Hematopoietic multipotent progenitor cell treated with erythropoietin and hydrocortisone succinate and interleukin-3 and kit ligand, for 17 days (in vitro differentiated cells): ENCODE measurements at regions not wholly inside any gene's neighbourhood (a gene's known extent, or its start where the extent isn't known, plus 50 kb on each side); places are given as distances from the start of the nearest gene placed in this dataset.
"Not testable (repeated sequence)": the region's sequence is repeated elsewhere in the genome, so short reads cannot be mapped to it uniquely, and the experiment has no call there.

Source experiments
- DNase-seq: peaks from one replicate; pipeline ENCODE4 v3.0.0-alpha.2; 2015; ENCODE audit warnings: low spot score

DNA sequence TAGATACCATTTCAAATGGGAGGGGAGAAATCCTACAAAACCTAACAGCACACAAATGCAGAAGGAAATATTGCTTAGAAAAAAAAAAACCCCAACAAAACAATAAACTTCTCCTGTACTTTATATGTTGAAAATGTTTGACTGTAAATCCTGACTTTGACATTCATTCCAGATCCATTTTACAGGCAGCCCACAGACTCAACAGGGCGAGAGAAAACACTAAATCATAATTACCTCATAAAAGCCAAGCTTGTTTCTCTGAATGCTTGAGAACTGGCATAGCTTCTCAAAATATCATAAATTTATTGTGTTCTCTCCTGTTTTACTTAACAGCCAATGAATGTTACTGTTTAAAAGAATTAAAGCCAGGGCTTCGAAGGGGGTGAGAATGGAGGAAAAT, 273.2 kb downstream of the CD83 start:
- DNase-seq, result no peak

DNA sequence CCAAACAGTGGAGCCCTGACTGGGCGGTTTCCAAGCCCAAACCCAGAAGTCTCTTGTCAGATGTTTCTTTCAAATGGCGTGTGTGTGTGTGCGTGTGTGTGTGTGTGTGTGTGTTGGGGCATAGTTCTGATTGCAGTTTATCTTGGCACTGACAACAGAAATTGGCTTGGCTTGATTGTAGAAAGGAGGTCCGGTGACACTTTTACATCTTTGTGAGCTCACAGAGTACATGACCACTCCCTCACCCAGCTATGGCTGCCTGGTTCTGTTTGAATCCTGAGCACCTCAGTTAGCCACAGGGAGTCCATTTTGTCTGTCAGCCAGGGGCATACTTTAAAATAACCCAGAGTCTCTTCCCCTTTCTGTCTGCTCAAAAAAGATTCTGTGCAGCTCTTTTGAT, 276.3 kb downstream of the CD83 start:
- no peak for DNase-seq

DNA sequence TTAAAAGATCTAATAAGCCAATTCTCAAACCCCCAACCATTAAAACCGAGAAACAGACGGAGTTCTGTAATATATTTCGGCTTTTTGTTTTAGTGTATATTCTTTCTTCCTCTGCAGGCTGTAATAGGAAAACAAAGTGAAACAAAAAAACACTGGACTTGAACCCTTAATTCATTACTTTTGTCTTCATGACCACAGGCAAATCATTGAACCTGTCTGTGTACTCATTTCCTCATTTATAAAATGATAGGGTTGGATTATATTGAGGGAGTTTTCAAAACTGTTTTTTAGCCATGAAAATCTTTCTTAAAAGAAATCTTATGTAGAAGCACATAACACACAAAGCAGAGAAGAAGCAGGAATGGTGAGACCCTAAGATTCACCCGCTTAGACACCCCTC, 278.8 kb downstream of the CD83 start:
- DNase-seq, result no peak

DNA sequence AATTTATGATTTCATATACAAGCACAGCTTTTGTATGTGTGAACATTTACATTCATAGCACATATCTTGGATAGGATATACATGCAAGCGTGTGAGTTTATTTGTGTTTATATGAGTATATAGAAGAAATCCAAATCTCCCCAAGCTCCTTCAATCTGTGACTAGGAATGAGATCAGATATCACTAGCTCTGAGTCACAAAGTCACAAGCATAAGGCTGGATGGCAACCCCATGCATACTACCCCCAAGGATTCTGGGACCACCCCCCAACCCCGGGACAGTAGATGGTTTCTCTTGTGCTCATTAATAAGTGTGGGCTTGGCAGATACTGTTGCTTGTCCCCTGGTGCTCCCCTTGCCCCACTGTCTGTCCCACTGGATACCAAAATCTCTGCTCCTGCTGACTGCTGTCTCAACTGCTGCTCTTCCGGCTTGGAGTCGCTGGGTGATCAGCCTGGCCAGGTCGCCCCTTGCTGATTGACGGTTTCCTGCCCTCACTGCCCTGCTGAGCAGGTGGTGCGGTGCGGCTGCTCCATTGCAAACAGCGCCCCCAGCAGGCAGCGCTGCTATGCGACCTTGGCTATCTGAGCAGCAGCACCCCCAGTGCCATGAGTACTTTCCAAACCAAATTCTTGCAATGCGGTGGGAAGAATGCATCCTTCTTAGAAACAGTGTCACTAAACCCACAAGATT, 279.4 kb downstream of the CD83 start:
- DNase-seq, result no peak

DNA sequence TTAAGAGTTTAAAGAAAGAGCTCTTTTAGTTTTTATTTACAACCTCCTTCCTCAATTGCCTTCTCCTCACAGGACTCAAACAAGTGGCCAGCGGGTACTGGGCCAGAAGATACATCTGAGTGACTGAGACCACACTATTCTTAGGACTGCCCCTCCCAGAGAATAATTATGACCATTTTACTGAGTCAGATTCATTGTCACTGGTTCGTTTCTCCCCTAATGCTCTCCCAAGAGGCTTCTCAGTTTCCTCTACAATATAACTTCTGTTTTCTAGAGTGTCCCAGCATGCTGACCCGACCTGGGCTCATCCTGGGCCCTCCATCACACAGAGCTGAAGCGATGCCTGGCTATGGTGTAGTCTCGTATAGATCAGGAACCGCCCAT, 279.9 kb downstream of the CD83 start:
- no peak for DNase-seq

DNA sequence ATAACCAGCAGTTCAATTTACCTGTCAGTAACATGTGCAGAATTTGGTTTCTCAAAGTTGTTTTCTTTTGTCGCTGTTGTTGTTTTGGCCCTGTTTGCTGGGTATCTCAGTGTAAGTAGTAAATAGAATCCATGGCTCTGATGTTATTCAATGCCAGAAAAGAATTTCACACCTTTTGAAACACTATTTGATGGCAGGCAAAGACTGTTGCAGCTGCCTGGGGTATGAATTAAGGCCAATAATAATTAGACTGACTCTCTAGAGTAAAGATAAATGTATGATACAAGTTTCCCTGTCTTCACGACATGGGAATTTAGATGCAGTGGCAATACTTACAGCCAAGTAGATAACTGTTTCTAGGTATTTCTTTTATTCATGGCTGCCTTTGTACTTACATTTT, 281.4 kb downstream of the CD83 start:
- no peak for DNase-seq

DNA sequence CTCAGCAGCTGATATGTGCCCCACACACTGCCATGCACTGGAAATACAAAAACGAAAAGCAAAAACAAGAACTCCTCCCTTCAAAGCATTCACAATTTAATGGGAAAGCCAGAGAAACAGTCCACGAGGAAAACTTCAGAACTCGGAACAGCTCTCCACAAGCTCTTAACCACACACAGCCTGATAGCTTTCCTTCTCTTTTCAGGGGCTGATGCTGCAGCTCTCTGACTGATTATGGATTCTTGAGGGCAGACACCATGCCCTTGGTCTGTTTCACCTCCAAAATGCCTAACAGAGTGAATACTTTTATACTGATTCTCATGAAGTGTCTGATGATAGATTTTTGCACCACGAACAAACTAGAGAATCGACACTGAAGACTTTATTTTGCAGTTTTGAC, 282.1 kb downstream of the CD83 start:
- DNase-seq, result no peak

DNA sequence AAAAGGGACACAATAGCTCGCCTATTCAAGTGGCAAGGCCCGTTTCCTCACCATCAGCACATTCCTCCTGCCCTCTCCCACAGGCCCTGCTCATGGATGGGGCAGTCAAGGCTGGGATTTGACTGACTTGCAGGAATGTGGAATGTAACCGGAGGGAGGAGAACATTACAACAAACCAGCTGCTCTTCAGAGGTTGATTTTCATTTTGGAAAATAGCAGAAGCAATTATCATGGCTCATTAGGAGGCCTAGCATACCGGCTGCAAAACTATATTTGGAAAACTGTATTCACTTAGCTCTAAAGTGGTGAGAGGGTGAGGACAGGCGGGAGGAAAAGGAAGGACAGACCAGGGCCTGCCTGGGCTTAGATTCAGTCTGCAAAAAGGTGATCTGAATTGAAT, 283.7 kb downstream of the CD83 start:
- DNase-seq, result no peak

DNA sequence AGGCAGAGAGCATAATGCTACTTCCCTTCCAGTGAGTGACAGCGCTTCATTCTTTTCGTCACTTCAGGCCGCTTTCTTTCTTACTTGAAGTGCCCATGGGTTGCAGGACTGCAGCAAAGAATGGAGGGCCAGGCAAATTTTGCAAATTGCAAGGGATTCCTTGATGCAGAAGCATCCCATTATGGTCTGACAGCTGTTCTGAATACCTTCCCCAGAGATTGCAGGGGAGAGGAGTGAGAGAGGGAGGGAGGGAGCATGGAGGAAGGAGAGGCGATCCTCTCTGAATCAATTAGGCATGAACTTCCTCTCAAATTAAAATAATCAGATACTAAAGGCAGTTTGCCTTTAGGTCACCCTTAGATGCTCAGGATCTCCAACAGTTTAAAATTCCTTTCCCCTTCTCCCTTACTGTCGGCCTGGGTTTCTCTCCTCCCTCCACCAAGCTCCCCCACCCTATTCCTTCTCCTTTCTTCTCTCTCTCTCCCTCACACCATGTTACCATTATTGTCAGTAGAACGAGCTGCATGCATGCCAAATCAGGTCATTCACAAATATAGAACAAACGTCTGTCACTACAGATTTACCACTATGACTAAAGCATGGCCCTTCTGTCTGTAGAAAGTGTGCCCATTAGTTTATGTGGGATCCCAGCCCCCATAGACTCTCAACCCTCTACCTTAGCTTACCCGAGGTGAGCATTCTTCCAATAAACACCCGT, 289.2 kb downstream of the CD83 start:
- no peak for DNase-seq

DNA sequence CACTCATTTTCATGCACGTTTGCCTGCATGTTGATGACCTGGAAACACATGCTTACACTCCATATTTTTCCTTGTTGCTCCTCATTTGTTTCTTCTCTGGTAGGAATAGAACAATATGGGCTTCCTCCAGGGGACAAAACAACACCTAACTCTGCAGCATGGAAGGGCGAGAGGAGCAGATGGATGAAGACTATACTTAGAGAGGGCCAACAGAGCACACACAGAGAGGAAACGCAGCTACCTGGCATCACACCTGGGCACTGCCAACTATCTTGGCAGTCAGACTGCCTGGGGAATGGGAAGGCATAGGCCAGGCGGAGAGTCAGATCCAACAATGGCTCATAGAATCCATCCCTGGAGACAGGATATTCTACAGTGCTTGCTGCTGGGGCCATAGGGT, 290.9 kb downstream of the CD83 start:
- no peak for DNase-seq

DNA sequence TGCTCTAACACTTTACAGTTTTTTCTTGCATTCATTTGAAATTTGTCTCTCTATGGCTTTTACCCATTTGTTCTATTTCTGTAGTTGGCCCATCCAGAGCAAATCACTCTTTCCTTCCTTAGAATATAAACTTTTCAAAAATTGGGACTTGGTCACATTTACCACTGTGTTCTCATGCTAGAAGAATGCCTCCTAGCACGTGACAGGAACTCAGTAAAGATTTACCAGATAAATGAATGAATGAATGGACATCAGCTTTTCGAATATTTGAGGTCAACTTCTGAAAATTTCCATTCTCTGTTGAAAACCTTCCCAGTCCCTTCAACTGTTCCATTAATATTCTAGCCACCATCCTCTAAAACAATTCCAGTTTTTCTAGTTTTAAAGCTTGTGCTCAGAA, 294.5 kb downstream of the CD83 start:
- DNase-seq, result no peak

DNA sequence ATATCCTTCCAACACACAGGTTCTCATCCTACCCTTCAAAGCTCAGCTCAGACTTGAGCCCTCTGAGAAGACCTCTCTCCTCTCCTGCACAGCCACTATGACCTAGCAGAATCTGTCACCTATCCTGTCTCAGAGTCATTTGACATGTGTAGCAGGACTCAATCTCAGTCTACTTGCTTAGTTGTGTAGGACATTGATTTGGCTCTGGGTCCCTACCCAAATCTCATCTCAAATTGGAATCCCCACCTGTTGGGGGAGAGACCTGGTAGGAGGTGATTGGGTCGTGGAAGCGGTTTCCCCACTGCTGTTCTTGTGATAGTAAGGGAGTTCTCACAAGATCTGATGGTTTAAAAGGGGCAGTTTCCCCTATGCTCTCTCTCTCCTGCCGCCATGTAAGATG, 297.9 kb downstream of the CD83 start:
- no peak for DNase-seq

DNA sequence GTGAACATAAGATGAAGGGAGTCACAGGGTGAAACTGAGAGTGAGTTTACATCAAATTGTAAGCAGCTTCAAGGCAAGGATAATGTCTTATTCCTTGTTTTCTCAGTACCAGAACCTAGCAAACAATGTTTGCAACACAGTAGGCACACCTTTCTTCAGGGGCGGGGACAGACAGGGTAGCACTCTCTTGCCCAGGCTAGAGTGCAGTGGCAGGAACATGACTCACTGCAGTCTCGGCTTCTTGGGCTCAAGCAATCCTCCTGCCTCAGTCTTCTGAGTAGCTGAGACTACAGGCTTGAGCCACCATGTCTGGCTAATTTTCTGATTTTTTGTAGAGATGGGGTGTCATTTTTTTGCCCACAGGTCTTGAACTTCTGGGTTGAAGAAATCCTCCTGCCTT, 299.8 kb downstream of the CD83 start:
- DNase-seq, result no peak

DNA sequence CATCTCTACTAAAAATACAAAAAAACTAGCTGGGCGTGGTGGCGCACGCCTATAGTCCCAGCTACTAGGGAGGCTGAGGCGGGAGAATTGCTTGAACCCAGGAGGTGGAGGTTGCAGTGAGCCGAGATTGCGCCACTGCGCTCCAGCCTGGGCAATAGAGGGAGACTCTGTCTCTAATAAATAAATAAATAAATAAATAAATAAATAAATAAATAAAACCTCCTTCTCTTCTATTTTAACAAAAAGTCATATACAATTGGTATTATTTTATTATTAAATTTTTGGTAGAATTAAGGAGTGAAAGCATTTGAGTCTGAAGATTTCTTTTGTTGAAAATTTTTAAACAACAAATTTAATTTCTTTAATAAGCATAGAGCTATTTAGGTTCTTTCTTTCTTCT, 301.7 kb downstream of the CD83 start:
- not testable (repeated sequence) for DNase-seq

DNA sequence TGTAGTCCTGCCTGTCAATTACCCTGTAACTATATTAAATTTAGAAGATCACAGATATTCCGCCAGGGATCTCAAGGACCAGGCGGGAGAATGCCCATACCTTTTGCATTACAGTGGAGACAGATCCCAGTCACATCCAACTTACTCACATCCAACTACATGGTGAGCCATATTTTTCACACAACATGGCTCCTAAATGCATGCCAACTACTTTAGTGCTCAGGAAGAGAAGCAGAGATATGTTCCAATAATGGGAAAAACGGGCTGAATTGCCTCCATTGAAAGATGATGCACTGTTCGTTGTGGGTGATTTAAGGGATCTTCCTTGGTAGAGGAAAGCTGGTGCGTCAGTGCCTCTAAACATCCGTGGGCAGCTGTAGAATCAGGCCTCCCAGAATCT, 304.5 kb downstream of the CD83 start:
- no peak for DNase-seq

DNA sequence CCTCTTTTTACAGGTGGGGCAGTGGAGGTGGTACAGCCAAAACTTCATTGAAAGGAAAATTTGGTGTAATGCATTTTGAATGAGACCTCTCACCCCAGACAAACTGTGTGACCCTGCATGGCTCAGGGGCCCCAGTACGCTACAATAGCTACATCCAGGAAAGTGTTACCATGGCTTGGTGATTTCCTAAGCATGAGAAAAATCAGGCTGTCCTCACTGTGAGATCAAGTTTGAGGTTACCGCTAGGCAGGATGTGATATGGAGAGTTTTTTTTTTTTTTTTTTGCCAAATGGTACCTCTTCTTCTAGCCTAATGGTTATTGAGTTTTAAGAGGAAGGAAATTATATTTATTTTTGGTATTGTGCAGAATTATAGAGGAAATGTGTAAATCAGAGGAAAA, 305.3 kb downstream of the CD83 start:
- DNase-seq, result no peak

DNA sequence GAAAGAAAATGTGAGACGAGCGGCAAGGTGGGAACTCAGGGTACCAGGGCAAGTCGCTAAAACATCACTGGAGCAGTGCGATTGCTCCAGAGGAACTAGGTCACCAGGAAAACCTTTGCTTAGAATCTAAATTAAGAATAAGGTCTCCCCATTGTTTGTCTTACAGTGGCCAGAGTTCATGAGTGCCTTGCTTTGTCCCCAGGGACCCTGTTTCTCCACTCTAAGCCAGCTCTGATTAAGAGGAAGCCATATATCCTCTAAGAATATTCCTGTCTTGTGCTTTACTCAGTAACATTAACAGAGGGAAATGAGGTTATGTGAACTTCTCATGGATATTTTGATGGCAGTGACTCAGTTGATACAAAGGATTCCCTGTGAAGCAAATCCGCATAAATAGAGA, 305.8 kb downstream of the CD83 start:
- no peak for DNase-seq

DNA sequence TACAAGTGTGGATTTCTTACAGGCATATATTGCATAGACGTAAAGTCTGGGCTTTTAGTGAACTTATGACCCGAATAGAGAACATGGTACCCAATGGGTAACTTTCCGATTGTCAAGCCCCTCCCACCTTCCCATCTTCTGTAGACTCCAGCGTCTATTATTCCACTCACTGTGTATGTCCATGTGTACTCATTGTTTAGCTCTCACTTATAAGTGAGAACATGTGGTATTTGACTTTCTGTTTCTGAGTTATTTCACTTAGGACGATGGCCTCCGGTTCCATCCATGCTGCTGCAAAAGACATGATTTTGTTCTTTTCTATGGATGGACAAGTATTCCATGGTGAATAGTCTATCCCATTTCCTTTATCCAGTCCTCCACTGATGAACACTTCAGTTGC, 306.4 kb downstream of the CD83 start:
- no peak for DNase-seq

DNA sequence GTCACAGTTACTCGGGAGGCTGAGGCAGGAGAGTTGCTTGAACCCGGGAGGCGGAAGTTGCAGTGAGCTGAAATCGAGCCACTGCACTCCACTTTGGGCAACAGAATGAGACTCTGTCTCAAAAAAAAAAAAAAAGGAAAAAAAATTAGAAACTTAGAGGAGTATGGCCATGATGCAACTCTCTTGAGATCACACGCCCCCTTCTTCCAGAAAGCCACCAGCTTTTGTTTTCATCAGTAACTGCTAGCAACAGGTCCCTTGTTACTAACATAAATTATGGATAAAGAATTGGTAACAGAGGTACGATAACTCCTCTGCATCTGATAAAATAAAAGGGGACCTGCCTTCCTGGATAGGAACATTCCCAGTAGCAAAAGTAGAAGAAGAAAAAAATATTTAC, 308.2 kb downstream of the CD83 start:
- no peak for DNase-seq

DNA sequence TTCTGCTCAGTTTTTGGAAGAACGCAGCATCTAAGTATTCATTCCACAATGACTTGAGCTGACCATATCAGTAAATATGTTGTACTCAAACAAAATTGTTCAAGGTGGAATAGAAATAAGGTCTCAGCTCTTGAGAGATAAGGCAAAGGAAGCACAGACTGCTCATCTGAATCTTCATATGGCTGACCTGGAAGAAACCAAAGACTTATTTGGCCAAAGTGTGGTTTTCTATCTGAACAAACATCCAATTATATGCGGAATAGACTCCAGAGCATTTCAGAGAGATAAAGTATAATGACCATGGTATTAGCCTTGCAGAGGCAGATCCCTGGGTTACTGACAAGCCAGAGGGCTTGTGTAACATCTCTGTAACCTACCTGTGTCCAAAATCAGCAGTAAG, 308.7 kb downstream of the CD83 start:
- DNase-seq, result no peak

DNA sequence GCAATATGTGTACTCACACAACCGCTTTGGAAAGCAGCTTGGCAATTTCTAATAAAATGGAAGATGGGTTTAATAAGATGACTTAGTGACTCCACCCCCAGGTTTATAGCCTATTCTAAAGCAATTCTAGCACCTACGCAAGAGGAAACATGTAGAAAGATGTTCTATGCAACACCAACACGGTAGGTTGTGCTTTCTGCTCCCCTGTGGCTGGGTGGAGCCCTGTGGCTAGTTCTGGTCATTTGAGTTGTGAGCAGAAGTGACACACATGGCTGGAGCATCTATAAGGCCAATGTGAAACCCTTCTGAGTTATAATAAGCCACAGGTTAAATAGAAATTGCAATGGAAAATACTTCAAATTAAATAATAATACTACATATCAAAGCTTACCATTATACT, 310.7 kb downstream of the CD83 start:
- no peak for DNase-seq

DNA sequence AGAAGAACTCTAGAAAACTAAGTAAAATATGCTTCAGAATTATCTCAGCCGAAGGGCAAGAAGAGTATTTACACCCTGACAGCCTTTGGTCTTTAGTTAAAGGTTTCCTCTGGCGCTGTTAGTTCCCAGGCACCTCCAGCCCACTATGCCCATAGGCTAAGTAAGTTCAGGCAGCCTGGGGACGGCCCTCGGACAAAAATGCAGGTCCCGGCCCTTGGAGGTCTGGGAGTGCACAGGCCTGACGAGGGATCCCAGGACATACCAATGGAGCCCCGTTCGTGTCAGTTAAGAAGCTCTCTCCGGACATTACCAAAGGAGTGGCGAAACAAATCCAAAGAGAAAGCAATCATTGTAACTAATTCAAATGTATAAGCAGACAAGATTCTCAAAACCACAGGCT, 311.8 kb downstream of the CD83 start:
- no peak for DNase-seq

DNA sequence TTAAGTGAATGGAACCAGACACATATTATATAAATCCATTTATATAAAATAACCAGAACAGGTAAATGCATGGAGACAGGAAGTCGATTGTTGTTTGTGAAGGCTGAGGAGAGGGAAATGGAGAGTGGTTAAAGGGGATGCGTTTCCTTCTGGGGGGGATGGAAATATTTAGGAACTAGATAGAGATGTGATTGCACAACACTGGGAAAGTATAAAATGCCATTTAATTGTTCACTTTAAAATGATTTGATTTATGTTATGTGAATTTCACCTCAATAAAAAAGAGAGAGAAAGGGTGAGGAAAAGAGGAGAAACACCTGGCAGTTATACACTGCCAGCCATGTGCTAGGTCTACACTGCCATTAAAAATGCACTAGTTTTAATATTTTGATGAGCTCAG, 312.6 kb downstream of the CD83 start:
- no peak for DNase-seq
